GM23338 (cell line): ENCODE measurements at regions not wholly inside any gene's neighbourhood (a gene's known extent, or its start where the extent isn't known, plus 50 kb on each side); places are given as distances from the start of the nearest gene placed in this dataset.

Experiments used
- ATAC-seq: fragments of 200-7000 bp; cut with Tn5 transposase; 3 replicates; pipeline ENCODE4 v1.9.1; 2020
- DNase-seq: peaks from one replicate; pipeline ENCODE4 v3.0.0-alpha.2; 2015; ENCODE audit warnings: low spot score
- H2AFZ ChIP-seq: fragments of 200-600 bp; sonication (generic); 2 replicates; pipeline ENCODE4 v1.8.0; 2016; ENCODE audit warnings: antibody characterized with exemption, mild to moderate bottlenecking, moderate library complexity
- H3F3A ChIP-seq: fragments of 200-600 bp; sonication (generic); replicated peaks from 2 replicates; pipeline ENCODE4 v1.8.0; 2017; ENCODE audit warnings: antibody characterized with exemption, mixed run types, low read depth
- H3K27ac ChIP-seq: fragments of 200-600 bp; sonication (generic); 2 replicates; pipeline ENCODE4 v1.6.1; 2016; ENCODE audit warnings: low read depth
- H3K27me3 ChIP-seq: fragments of 200-600 bp; sonication (generic); 2 replicates; pipeline ENCODE4 v1.8.0; 2016; ENCODE audit warnings: mild to moderate bottlenecking, mixed run types, moderate library complexity; ENCODE audit not compliant: insufficient read depth
- H3K36me3 ChIP-seq: fragments of 200-600 bp; sonication (generic); 2 replicates; pipeline ENCODE4 v1.8.0; 2016; ENCODE audit warnings: mild to moderate bottlenecking; ENCODE audit not compliant: insufficient read depth
- H3K4me1 ChIP-seq: fragments of 200-600 bp; sonication (generic); 2 replicates; pipeline ENCODE4 v1.8.0; 2016; ENCODE audit warnings: mild to moderate bottlenecking, moderate library complexity; ENCODE audit not compliant: insufficient read depth
- H3K4me2 ChIP-seq: fragments of 200-600 bp; sonication (generic); 2 replicates; pipeline ENCODE4 v1.7.1; 2017; ENCODE audit warnings: mixed run types
- H3K4me3 ChIP-seq: fragments of 200-600 bp; sonication (generic); 2 replicates; pipeline ENCODE4 v1.6.1; 2016; ENCODE audit warnings: mixed run types
- H3K79me2 ChIP-seq: fragments of 200-600 bp; sonication (generic); replicated peaks from 2 replicates; pipeline ENCODE4 v1.8.0; 2017; ENCODE audit warnings: mild to moderate bottlenecking; ENCODE audit not compliant: insufficient read depth
- H3K9me2 ChIP-seq: fragments of 200-600 bp; sonication (generic); 2 replicates; pipeline ENCODE4 v1.8.0; 2017; ENCODE audit not compliant: insufficient read depth
- H4K20me1 ChIP-seq: fragments of 200-600 bp; sonication (generic); replicated peaks from 2 replicates; pipeline ENCODE4 v1.8.0; 2017; ENCODE audit warnings: mild to moderate bottlenecking; ENCODE audit not compliant: insufficient read depth
- H3K27ac Mint-ChIP-seq: 2 replicates; pipeline ENCODE4 v1.8.0; 2020; ENCODE audit warnings: inconsistent platforms, mild to moderate bottlenecking, moderate library complexity, mixed read lengths
- H3K27me3 Mint-ChIP-seq: 3 replicates; pipeline ENCODE4 v1.8.0; 2022; ENCODE audit warnings: low read depth, mild to moderate bottlenecking, moderate library complexity, mixed read lengths, inconsistent platforms; ENCODE audit not compliant: insufficient read depth, poor library complexity
- H3K36me3 Mint-ChIP-seq: 3 replicates; pipeline ENCODE4 v1.8.0; 2021; ENCODE audit warnings: low read depth, mild to moderate bottlenecking, inconsistent platforms, moderate library complexity, mixed read lengths
- H3K4me1 Mint-ChIP-seq: 3 replicates; pipeline ENCODE4 v1.8.0; 2020; ENCODE audit warnings: mild to moderate bottlenecking, inconsistent platforms, mixed read lengths
- H3K4me3 Mint-ChIP-seq: 3 replicates; pipeline ENCODE4 v1.8.0; 2021; ENCODE audit warnings: moderate library complexity, mild to moderate bottlenecking, inconsistent platforms, mixed read lengths
- H3K9me3 Mint-ChIP-seq: 3 replicates; pipeline ENCODE4 v1.8.0; 2020; ENCODE audit warnings: moderate library complexity, mild to moderate bottlenecking, inconsistent platforms, mixed read lengths
- CREB1 ChIP-seq: fragments of 250-450 bp; sonication (Bioruptor Pico); IDR thresholded peaks from 2 replicates; pipeline ENCODE4 v1.5.0; 2020; ENCODE audit warnings: low read depth, mild to moderate bottlenecking, moderate library complexity
- EZH2 ChIP-seq: fragments of 200-600 bp; sonication (generic); IDR thresholded peaks from one replicate; pipeline ENCODE4 v1.8.0; 2017; ENCODE audit warnings: antibody characterized with exemption, mild to moderate bottlenecking, low read depth; ENCODE audit not compliant: unreplicated experiment
- EZH2phosphoT487 ChIP-seq: fragments of 200-600 bp; sonication (generic); IDR thresholded peaks from one replicate; pipeline ENCODE4 v1.8.1; 2018; ENCODE audit warnings: antibody characterized with exemption; ENCODE audit not compliant: unreplicated experiment
- JUNB ChIP-seq: IDR thresholded peaks from one replicate; pipeline ENCODE4 v1.6.1; 2016; ENCODE audit warnings: antibody characterized with exemption; ENCODE audit not compliant: unreplicated experiment
- NANOG ChIP-seq: IDR thresholded peaks from 2 replicates; pipeline ENCODE4 v1.6.1; 2016; ENCODE audit warnings: antibody characterized with exemption, borderline replicate concordance
- POLR2AphosphoS5 ChIP-seq: IDR thresholded peaks from 2 replicates; pipeline ENCODE4 v1.6.1; 2016; ENCODE audit warnings: antibody characterized with exemption, low read depth
- REST ChIP-seq: IDR thresholded peaks from one replicate; pipeline ENCODE4 v1.6.1; 2018; ENCODE audit warnings: antibody characterized with exemption; ENCODE audit not compliant: unreplicated experiment
- STAT1 ChIP-seq: IDR thresholded peaks from one replicate; pipeline ENCODE4 v1.6.1; 2016; ENCODE audit warnings: antibody characterized with exemption; ENCODE audit not compliant: unreplicated experiment
- ZNF114 ChIP-seq: fragments of 250-450 bp; sonication (Bioruptor Pico); IDR thresholded peaks from 2 replicates; pipeline ENCODE4 v1.5.0; 2020; ENCODE audit warnings: mild to moderate bottlenecking, moderate library complexity
- ZNF331 ChIP-seq: fragments of 250-450 bp; sonication (Bioruptor Pico); IDR thresholded peaks from 2 replicates; pipeline ENCODE4 v1.5.0; 2020; ENCODE audit warnings: low read depth, mild to moderate bottlenecking, moderate library complexity
- ZNF462 ChIP-seq: fragments of 250-450 bp; sonication (Bioruptor Pico); IDR thresholded peaks from 2 replicates; pipeline ENCODE4 v1.5.0; 2020; ENCODE audit warnings: mild to moderate bottlenecking, moderate library complexity
- TF ChIP-seq, protein P1 (sequence below), 2 experiments: fragments of 200-600 bp in 1 of 2; sonication (generic) in 1 of 2; conservative IDR thresholded peaks; 2 replicates each; pipeline versions ENCODE4 v1.5.1 to v1.6.1; 2016 to 2017; ENCODE audit warnings: antibody characterized with exemption in 2 of 2, low read depth in 2 of 2, mild to moderate bottlenecking in 2 of 2, moderate library complexity in 1 of 2
- TF ChIP-seq, protein P2 (sequence below): IDR thresholded peaks from 2 replicates; pipeline ENCODE4 v1.6.1; 2016; ENCODE audit warnings: antibody characterized with exemption

DNA sequence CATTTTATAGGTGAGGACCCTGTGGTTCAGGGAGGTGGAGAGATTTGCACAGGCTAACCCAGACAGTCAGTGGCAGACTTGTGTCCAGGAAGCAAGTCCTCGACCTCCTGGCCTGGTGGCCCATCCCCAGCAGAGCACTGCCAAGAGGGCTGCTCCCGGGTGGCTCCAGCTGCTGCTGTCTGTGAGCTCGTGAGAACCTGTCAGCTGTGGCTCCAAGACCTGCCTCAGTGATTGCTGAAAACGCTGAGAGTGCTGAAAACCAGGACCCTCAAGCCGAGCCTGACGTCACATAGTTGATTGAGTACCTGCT, 74.2 kb downstream of the RTL9 start:
- no peak for DNase-seq
- H3K27me3 ChIP-seq: no peaks in the 10 kb centered on the region
- no peak overlapping the region for H3K27ac Mint-ChIP-seq
- no peaks in the 10 kb centered on the region for H3K36me3 Mint-ChIP-seq
- H3K4me2 ChIP-seq: no peak overlapping the region
- H2AFZ ChIP-seq: no peak overlapping the region
- no peaks in the 10 kb centered on the region for H4K20me1 ChIP-seq
- no peaks in the 10 kb centered on the region for H3K36me3 ChIP-seq
- H3K9me2 ChIP-seq: no peaks in the 10 kb centered on the region
- H3K4me1 ChIP-seq: no peaks in the 10 kb centered on the region
- no peaks in the 10 kb centered on the region for H3F3A ChIP-seq
- peaks cover 11% of the 10 kb centered on the region for H3K4me1 Mint-ChIP-seq
- no peak overlapping the region for H3K4me3 ChIP-seq
- no peaks in the 10 kb centered on the region; the same call in 1 of the 3 replicates for H3K9me3 Mint-ChIP-seq
- no peak for ATAC-seq
- H3K27me3 Mint-ChIP-seq: peaks cover 5% of the 10 kb centered on the region
- H3K27ac ChIP-seq: no peak overlapping the region
- H3K79me2 ChIP-seq: no peaks in the 10 kb centered on the region
- TF ChIP-seq, protein P1, sequence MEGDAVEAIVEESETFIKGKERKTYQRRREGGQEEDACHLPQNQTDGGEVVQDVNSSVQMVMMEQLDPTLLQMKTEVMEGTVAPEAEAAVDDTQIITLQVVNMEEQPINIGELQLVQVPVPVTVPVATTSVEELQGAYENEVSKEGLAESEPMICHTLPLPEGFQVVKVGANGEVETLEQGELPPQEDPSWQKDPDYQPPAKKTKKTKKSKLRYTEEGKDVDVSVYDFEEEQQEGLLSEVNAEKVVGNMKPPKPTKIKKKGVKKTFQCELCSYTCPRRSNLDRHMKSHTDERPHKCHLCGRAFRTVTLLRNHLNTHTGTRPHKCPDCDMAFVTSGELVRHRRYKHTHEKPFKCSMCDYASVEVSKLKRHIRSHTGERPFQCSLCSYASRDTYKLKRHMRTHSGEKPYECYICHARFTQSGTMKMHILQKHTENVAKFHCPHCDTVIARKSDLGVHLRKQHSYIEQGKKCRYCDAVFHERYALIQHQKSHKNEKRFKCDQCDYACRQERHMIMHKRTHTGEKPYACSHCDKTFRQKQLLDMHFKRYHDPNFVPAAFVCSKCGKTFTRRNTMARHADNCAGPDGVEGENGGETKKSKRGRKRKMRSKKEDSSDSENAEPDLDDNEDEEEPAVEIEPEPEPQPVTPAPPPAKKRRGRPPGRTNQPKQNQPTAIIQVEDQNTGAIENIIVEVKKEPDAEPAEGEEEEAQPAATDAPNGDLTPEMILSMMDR (conservative IDR thresholded peaks at IDR 0.05; ENCODE audit: low read depth in 2 of 2): no peak
- TF ChIP-seq JUNB (no peak), POLR2AphosphoS5 (no peak), ZNF331 (CRISPR knock-in tag) (no peak), CREB1 (CRISPR knock-in tag) (no peak), EZH2 (no peak), ZNF462 (CRISPR knock-in tag) (no peak), STAT1 (no peak), EZH2phosphoT487 (no peak), ZNF114 (CRISPR knock-in tag) (no peak), NANOG (no peak), REST (no peak)
- TF ChIP-seq, protein P2, sequence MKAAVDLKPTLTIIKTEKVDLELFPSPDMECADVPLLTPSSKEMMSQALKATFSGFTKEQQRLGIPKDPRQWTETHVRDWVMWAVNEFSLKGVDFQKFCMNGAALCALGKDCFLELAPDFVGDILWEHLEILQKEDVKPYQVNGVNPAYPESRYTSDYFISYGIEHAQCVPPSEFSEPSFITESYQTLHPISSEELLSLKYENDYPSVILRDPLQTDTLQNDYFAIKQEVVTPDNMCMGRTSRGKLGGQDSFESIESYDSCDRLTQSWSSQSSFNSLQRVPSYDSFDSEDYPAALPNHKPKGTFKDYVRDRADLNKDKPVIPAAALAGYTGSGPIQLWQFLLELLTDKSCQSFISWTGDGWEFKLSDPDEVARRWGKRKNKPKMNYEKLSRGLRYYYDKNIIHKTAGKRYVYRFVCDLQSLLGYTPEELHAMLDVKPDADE: no peak
- H3K4me3 Mint-ChIP-seq: no peak overlapping the region
